Neuronal stem cell (in vitro differentiated cells): ENCODE measurements at regions not wholly inside any gene's neighbourhood (a gene's known extent, or its start where the extent isn't known, plus 50 kb on each side); places are given as distances from the start of the nearest gene placed in this dataset.

Experiments
- DNase-seq: peaks from one replicate; pipeline ENCODE4 v3.0.0-alpha.2; 2013; ENCODE audit warnings: low spot score
- H2AFZ ChIP-seq: one replicate; pipeline ENCODE4 v1.6.1; 2013; ENCODE audit warnings: mild to moderate bottlenecking, low read length, inconsistent platforms
- H2AK5ac ChIP-seq: 2 replicates; pipeline ENCODE4 v1.6.1; 2013; ENCODE audit warnings: low read depth, mild to moderate bottlenecking, inconsistent platforms, low read length, moderate library complexity, mixed read lengths
- H2BK120ac ChIP-seq: 2 replicates; pipeline ENCODE4 v1.6.1; 2013; ENCODE audit warnings: low read depth, mild to moderate bottlenecking, inconsistent platforms, low read length, moderate library complexity, mixed read lengths
- H2BK12ac ChIP-seq: one replicate; pipeline ENCODE4 v1.6.1; 2013; ENCODE audit warnings: low read length, inconsistent platforms
- H2BK15ac ChIP-seq: 2 replicates; pipeline ENCODE4 v1.6.1; 2013; ENCODE audit warnings: mild to moderate bottlenecking, low read length, inconsistent platforms, mixed read lengths
- H2BK5ac ChIP-seq: one replicate; pipeline ENCODE4 v1.6.1; 2013; ENCODE audit warnings: inconsistent platforms, mild to moderate bottlenecking, low read length, moderate library complexity
- H3K14ac ChIP-seq: one replicate; pipeline ENCODE4 v1.6.1; 2013; ENCODE audit warnings: low read length, inconsistent platforms
- H3K18ac ChIP-seq: 2 replicates; pipeline ENCODE4 v1.6.1; 2013; ENCODE audit warnings: low read length, inconsistent platforms
- H3K23ac ChIP-seq: 2 replicates; pipeline ENCODE4 v1.6.1; 2013; ENCODE audit warnings: low read depth, mild to moderate bottlenecking, mixed read lengths, low read length, inconsistent platforms; ENCODE audit not compliant: poor library complexity
- H3K27ac ChIP-seq: replicated peaks from 3 replicates; pipeline ENCODE4 v1.5.1; 2013; ENCODE audit warnings: low read length, inconsistent platforms
- H3K27me3 ChIP-seq, 3 experiments: 2 replicates each; pipeline ENCODE4 v1.6.1; 2013; ENCODE audit warnings: low read length in 3 of 3, mild to moderate bottlenecking in 2 of 3, inconsistent platforms in 1 of 3, low read depth in 1 of 3, mixed read lengths in 1 of 3, moderate library complexity in 1 of 3; ENCODE audit not compliant: control insufficient read depth in 3 of 3, insufficient read depth in 3 of 3
- H3K36me3 ChIP-seq, 2 donors: replicated peaks in 1 of 2; 2 replicates each; pipeline ENCODE4 v1.6.1; 2013; ENCODE audit warnings: low read length in 2 of 2; ENCODE audit not compliant: control insufficient read depth in 2 of 2, insufficient read depth in 2 of 2
- H3K4ac ChIP-seq: 2 replicates; pipeline ENCODE4 v1.6.1; 2013; ENCODE audit warnings: inconsistent platforms, mild to moderate bottlenecking, low read length, moderate library complexity
- H3K4me1 ChIP-seq, 2 donors: 1 replicate in 1 of 2; 2 replicates in 1 of 2; pipeline ENCODE4 v1.6.1; 2013; ENCODE audit warnings: low read length in 2 of 2, low read depth in 1 of 2; ENCODE audit not compliant: control insufficient read depth in 2 of 2, insufficient read depth in 1 of 2
- H3K4me2 ChIP-seq: one replicate; pipeline ENCODE4 v1.6.1; 2013; ENCODE audit warnings: mild to moderate bottlenecking, low read length, inconsistent platforms; ENCODE audit not compliant: insufficient read depth, poor library complexity, severe bottlenecking
- H3K4me3 ChIP-seq, 2 donors: 2 replicates each; pipeline ENCODE4 v1.5.1; 2013; ENCODE audit warnings: low read length in 2 of 2, mild to moderate bottlenecking in 2 of 2, inconsistent platforms in 1 of 2, moderate library complexity in 1 of 2
- H3K79me1 ChIP-seq: one replicate; pipeline ENCODE4 v1.6.1; 2013; ENCODE audit warnings: low read depth, mild to moderate bottlenecking, inconsistent platforms, low read length, moderate library complexity
- H3K9ac ChIP-seq: one replicate; pipeline ENCODE4 v1.6.1; 2013; ENCODE audit warnings: mild to moderate bottlenecking, low read depth, low read length, inconsistent platforms; ENCODE audit not compliant: poor library complexity
- H3K9me3 ChIP-seq, 2 donors: replicated peaks in 1 of 2; 2 replicates each; pipeline versions ENCODE3 to v1.6.1; 2013; ENCODE audit warnings: low read length in 2 of 2, mild to moderate bottlenecking in 2 of 2, inconsistent platforms in 1 of 2, low read depth in 1 of 2, mixed read lengths in 1 of 2, moderate library complexity in 1 of 2; ENCODE audit not compliant: control insufficient read depth in 2 of 2, insufficient read depth in 1 of 2
- H4K8ac ChIP-seq: one replicate; pipeline ENCODE4 v1.6.1; 2013; ENCODE audit warnings: low read depth, mild to moderate bottlenecking, inconsistent platforms, low read length, moderate library complexity
- H4K91ac ChIP-seq: one replicate; pipeline ENCODE4 v1.6.1; 2013; ENCODE audit warnings: low read length, low read depth, mild to moderate bottlenecking, inconsistent platforms; ENCODE audit not compliant: poor library complexity
- WGBS, 2 donors: extraction: QIAGEN DNeasy Blood & Tissue Kit; methylation state at CpG; one replicate each; pipeline ENCODE4 v1.1.7; 2013; ENCODE audit warnings: missing lambda C conversion rate in 2 of 2, mixed read lengths in 1 of 2; ENCODE audit not compliant: insufficient read length in 2 of 2, insufficient replicate concordance in 1 of 2; ENCODE audit errors: extremely low coverage in 2 of 2; 5-methylcytosine and 5-hydroxymethylcytosine counted together

GRCh38 chr14:80087411-80087810 lies 123.9 kb downstream of the DIO2 start:
- Histone ChIP-seq H3K4ac (no peak overlapping the region), H2BK12ac (no peak overlapping the region), H3K4me3 (no peak overlapping the region), H3K4me2 (no peak overlapping the region), H3K27me3 (no peaks in the 10 kb centered on the region), H2BK5ac (no peak overlapping the region), H3K79me1 (no peaks in the 10 kb centered on the region), H3K27ac (no peak overlapping the region), H3K18ac (no peak overlapping the region), H2BK120ac (no peak overlapping the region), H3K23ac (no peak overlapping the region), H4K8ac (no peak overlapping the region), H3K4me1 (no peaks in the 10 kb centered on the region), H3K9me3 (no peaks in the 10 kb centered on the region), H4K91ac (no peak overlapping the region), H3K36me3 (no peaks in the 10 kb centered on the region), H2AK5ac (no peak overlapping the region), H2BK15ac (no peak overlapping the region), H3K14ac (no peak overlapping the region), H3K9ac (no peak overlapping the region), H2AFZ (no peak overlapping the region)
- WGBS, 2 donors: no CpG with 5 or more reads among the region's 1 CpG
- no peak for DNase-seq

GRCh38 chr14:80084196-80084595 lies 127.1 kb downstream of the DIO2 start:
- H3K23ac ChIP-seq: no peak overlapping the region
- H2AFZ ChIP-seq: no peak overlapping the region
- DNase-seq: no peak
- no peaks in the 10 kb centered on the region for H3K9me3 ChIP-seq
- no peak overlapping the region for H2AK5ac ChIP-seq
- WGBS, 2 donors: no CpG with 5 or more reads among the region's 2 CpGs
- no peak overlapping the region for H2BK15ac ChIP-seq
- H4K91ac ChIP-seq: no peak overlapping the region
- H3K9ac ChIP-seq: no peak overlapping the region
- no peak overlapping the region for H3K14ac ChIP-seq
- no peaks in the 10 kb centered on the region for H3K4me1 ChIP-seq
- no peak overlapping the region for H2BK5ac ChIP-seq
- no peak overlapping the region for H3K18ac ChIP-seq
- H3K4ac ChIP-seq: no peak overlapping the region
- H4K8ac ChIP-seq: no peak overlapping the region
- no peak overlapping the region for H2BK12ac ChIP-seq
- no peak overlapping the region for H3K4me3 ChIP-seq
- H2BK120ac ChIP-seq: no peak overlapping the region
- no peaks in the 10 kb centered on the region for H3K79me1 ChIP-seq
- no peaks in the 10 kb centered on the region for H3K27me3 ChIP-seq
- no peak overlapping the region for H3K4me2 ChIP-seq
- H3K27ac ChIP-seq: no peak overlapping the region
- no peaks in the 10 kb centered on the region for H3K36me3 ChIP-seq

- Histone ChIP-seq H2AFZ (no peak overlapping the region), H3K27ac (no peak overlapping the region), H3K4me1 (no peaks in the 10 kb centered on the region), H2BK15ac (no peak overlapping the region), H3K4me3 (no peak overlapping the region), H2BK5ac (no peak overlapping the region), H2BK12ac (no peak overlapping the region), H4K91ac (no peak overlapping the region), H3K23ac (no peak overlapping the region), H3K9ac (no peak overlapping the region), H4K8ac (no peak overlapping the region), H3K18ac (no peak overlapping the region), H3K9me3 (no peaks in the 10 kb centered on the region), H3K27me3 (no peaks in the 10 kb centered on the region), H3K79me1 (no peaks in the 10 kb centered on the region), H3K4me2 (no peak overlapping the region), H2BK120ac (no peak overlapping the region), H2AK5ac (no peak overlapping the region), H3K36me3 (no peaks in the 10 kb centered on the region), H3K14ac (no peak overlapping the region), H3K4ac (no peak overlapping the region)
- no CpG with 5 or more reads among the region's 4 CpGs for WGBS, 2 donors
- DNase-seq: no peak
These were observed 130.7 kb downstream of the DIO2 start for GRCh38 chr14:80080601-80081000.

- H3K36me3 ChIP-seq: no peaks in the 10 kb centered on the region
- H3K79me1 ChIP-seq: no peaks in the 10 kb centered on the region
- H2BK5ac ChIP-seq: no peak overlapping the region
- H4K91ac ChIP-seq: no peak overlapping the region
- H3K4me3 ChIP-seq: no peak overlapping the region
- no peak overlapping the region for H3K14ac ChIP-seq
- H3K27me3 ChIP-seq: no peaks in the 10 kb centered on the region
- H3K4me2 ChIP-seq: no peak overlapping the region
- H3K27ac ChIP-seq: no peak overlapping the region
- WGBS, 2 donors: no CpG with 5 or more reads among the region's 1 CpG
- no peak overlapping the region for H3K23ac ChIP-seq
- H3K4ac ChIP-seq: no peak overlapping the region
- no peak overlapping the region for H3K9ac ChIP-seq
- H3K4me1 ChIP-seq: no peaks in the 10 kb centered on the region
- no peak for DNase-seq
- no peak overlapping the region for H2BK15ac ChIP-seq
- no peak overlapping the region for H4K8ac ChIP-seq
- no peak overlapping the region for H2BK12ac ChIP-seq
- no peak overlapping the region for H2BK120ac ChIP-seq
- H2AK5ac ChIP-seq: no peak overlapping the region
- no peak overlapping the region for H2AFZ ChIP-seq
- H3K9me3 ChIP-seq: no peaks in the 10 kb centered on the region
- H3K18ac ChIP-seq: no peak overlapping the region
These were observed 132.8 kb downstream of the DIO2 start for GRCh38 chr14:80078501-80078900.
